SHP77 (cell line): ENCODE measurements at regions not wholly inside any gene's neighbourhood (a gene's known extent, or its start where the extent isn't known, plus 50 kb on each side); places are given as distances from the start of the nearest gene placed in this dataset.
"Not testable (repeated sequence)": the region's sequence is repeated elsewhere in the genome, so short reads cannot be mapped to it uniquely, and the experiment has no call there.

Experiments
- DNase-seq, 2 experiments: peaks; one replicate each; lab custom pipeline; 2025; lab: John Stamatoyannopoulos, UW

GRCh38 chr9:7467186-7467585 lies 332.4 kb downstream of the DMAC1 start:
- no peak for DNase-seq

GRCh38 chr9:7461791-7462190 lies 337.8 kb downstream of the DMAC1 start:
- peak; percentile 5 to 46 for DNase-seq

GRCh38 chr9:7456793-7457530 lies 342.6 kb downstream of the DMAC1 start:
- DNase-seq = no peak

GRCh38 chr9:7456377-7456776 lies 343.2 kb downstream of the DMAC1 start:
- no peak for DNase-seq

- no peak for DNase-seq
Observed at GRCh38 chr9:7454624-7455023, 345.0 kb downstream of the DMAC1 start.

GRCh38 chr9:7452378-7452777 lies 347.2 kb downstream of the DMAC1 start:
- DNase-seq = no peak

- DNase-seq = no peak
Observed at GRCh38 chr9:7451062-7451461, 348.5 kb downstream of the DMAC1 start.

- DNase-seq = no peak
Observed at GRCh38 chr9:7443541-7443940, 356.0 kb downstream of the DMAC1 start.

GRCh38 chr9:7439355-7439995 lies 360.1 kb downstream of the DMAC1 start:
- DNase-seq = no peak

GRCh38 chr9:7436754-7437153 lies 362.8 kb downstream of the DMAC1 start:
- DNase-seq = no peak

- DNase-seq = no peak
Observed at GRCh38 chr9:7433508-7434292, 365.9 kb downstream of the DMAC1 start.

- DNase-seq = no peak
Observed at GRCh38 chr9:7432989-7433388, 366.6 kb downstream of the DMAC1 start.

GRCh38 chr9:7417397-7417796 lies 382.2 kb downstream of the DMAC1 start:
- DNase-seq = not testable (repeated sequence)

GRCh38 chr9:7415836-7416235 lies 383.7 kb downstream of the DMAC1 start:
- DNase-seq = no peak

GRCh38 chr9:7408845-7409244 lies 390.7 kb downstream of the DMAC1 start:
- DNase-seq = no peak

- DNase-seq = no peak
Observed at GRCh38 chr9:7407246-7407645, 392.3 kb downstream of the DMAC1 start.

GRCh38 chr9:7405924-7406604 lies 393.5 kb downstream of the DMAC1 start:
- DNase-seq = no peak

- DNase-seq = no peak
Observed at GRCh38 chr9:7403839-7404487, 395.6 kb downstream of the DMAC1 start.

GRCh38 chr9:7403028-7403389 lies 396.6 kb downstream of the DMAC1 start:
- no peak for DNase-seq

- DNase-seq = no peak
Observed at GRCh38 chr9:7402334-7403027, 397.1 kb downstream of the DMAC1 start.

- no peak for DNase-seq
Observed at GRCh38 chr9:7401116-7401515, 398.5 kb downstream of the DMAC1 start.
